ENCODE measurements at regions not wholly inside any gene's neighbourhood (a gene's known extent, or its start where the extent isn't known, plus 50 kb on each side); places are given as distances from the start of the nearest gene placed in this dataset.

DNA sequence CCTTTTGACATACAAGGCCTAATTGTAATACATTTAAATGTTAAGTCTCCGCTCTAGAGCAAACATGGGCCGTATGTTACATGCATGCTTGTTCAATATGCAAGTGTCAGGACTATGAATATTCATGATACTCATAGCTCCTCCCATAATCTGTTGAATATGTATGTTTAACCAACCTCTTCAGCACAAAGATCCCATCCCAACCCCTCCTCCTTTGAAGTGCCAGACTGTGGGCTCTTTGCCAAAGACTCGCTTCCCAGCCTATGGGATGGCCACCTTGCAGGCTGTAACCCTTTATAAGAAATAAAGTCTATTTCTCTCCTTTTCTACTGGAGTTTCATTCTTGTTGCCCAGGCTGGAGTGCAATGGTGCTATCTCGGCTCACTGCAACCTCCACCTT lies 156.2 kb downstream of the ABCC12 start:
- no peaks in the 10 kb centered on the region for H3K36me3 ChIP-seq (ENCODE audit: control insufficient read depth in 1 of 2, insufficient read depth in 2 of 2, low read depth in 1 of 2, low read length in 2 of 2)
- H3K4me2 ChIP-seq (ENCODE audit: low read length, poor library complexity, severe bottlenecking): no peak overlapping the region
- H3K4me1 ChIP-seq (ENCODE audit: control insufficient read depth, insufficient read depth, low read depth, low read length): peaks cover 4% of the 10 kb centered on the region
- no peak overlapping the region for H3K4ac ChIP-seq (ENCODE audit: low read depth in 1 of 2, low read length in 2 of 2)
- 84% methylated on average over 4 of the region's 4 CpGs for WGBS
- no peak overlapping the region for H2BK15ac ChIP-seq (ENCODE audit: low read depth, poor library complexity, severe bottlenecking)
- H3K79me1 ChIP-seq (replicated peaks; ENCODE audit: low read length, poor library complexity, severe bottlenecking): no peaks in the 10 kb centered on the region
- DNase-seq: no peak
- no peak overlapping the region for H3K14ac ChIP-seq (ENCODE audit: low read length in 2 of 2)
- no peak overlapping the region for H3K9ac ChIP-seq (ENCODE audit: low read length)
- no peak overlapping the region for H2AK5ac ChIP-seq (ENCODE audit: low read length, severe bottlenecking)
- no peak overlapping the region for H3K23ac ChIP-seq (ENCODE audit: low read length in 2 of 2)
- H2BK12ac ChIP-seq (ENCODE audit: low read length in 2 of 2): no peak overlapping the region
- no peak overlapping the region for H2BK120ac ChIP-seq (ENCODE audit: low read depth, low read length)
- no peak overlapping the region for H3K27ac ChIP-seq (ENCODE audit: low read length, poor library complexity, severe bottlenecking)
- H3K27me3 ChIP-seq (ENCODE audit: control insufficient read depth in 1 of 2, insufficient read depth in 1 of 2, low read length in 2 of 2): peaks cover 4 to 9% of the 10 kb centered on the region in 2 experiments
- H3K18ac ChIP-seq (ENCODE audit: low read depth in 1 of 2, low read length in 2 of 2): no peak overlapping the region
- H2AFZ ChIP-seq (ENCODE audit: low read depth, low read length): no peak overlapping the region
- no peak overlapping the region for H3K4me3 ChIP-seq (ENCODE audit: insufficient read depth in 1 of 2, low read depth in 1 of 2, low read length in 2 of 2)
- no peak overlapping the region for H4K8ac ChIP-seq (ENCODE audit: low read length)
- H3K9me3 ChIP-seq (ENCODE audit: control insufficient read depth, low read length): no peaks in the 10 kb centered on the region
- H2BK5ac ChIP-seq (ENCODE audit: low read depth, low read length, poor library complexity, severe bottlenecking): no peak overlapping the region
- no peak overlapping the region for H4K91ac ChIP-seq (ENCODE audit: low read length)

DNA sequence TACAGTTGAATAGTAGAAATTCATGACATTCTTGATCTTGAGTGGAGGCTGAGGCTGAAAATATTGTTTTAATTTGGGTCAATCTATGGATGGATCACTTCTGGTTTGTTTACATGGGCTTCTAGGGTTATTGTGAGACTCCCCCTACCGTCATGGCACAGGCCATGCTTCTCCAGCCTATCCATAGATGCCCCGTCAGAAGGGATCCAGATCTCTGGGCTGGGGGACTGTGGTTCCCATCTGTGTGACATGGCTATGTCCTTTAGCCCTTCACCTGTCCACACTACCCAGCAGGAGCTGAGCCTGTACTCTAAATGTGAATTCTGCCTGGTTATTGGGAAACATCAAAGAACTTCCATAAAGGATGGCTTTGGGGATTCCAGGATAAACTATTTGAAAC lies 160.4 kb downstream of the ABCC12 start:
- H3K36me3 ChIP-seq (ENCODE audit: control insufficient read depth in 1 of 2, insufficient read depth in 2 of 2, low read depth in 1 of 2, low read length in 2 of 2): no peaks in the 10 kb centered on the region
- no peak overlapping the region for H4K8ac ChIP-seq (ENCODE audit: low read length)
- H3K9ac ChIP-seq (ENCODE audit: low read length): no peak overlapping the region
- no peak overlapping the region for H2BK15ac ChIP-seq (ENCODE audit: low read depth, poor library complexity, severe bottlenecking)
- H3K27ac ChIP-seq (ENCODE audit: low read length, poor library complexity, severe bottlenecking): no peak overlapping the region
- no peak overlapping the region for H3K14ac ChIP-seq (ENCODE audit: low read length in 2 of 2)
- H3K4me2 ChIP-seq (ENCODE audit: low read length, poor library complexity, severe bottlenecking): no peak overlapping the region
- H2BK12ac ChIP-seq (ENCODE audit: low read length in 2 of 2): no peak overlapping the region
- H2AK5ac ChIP-seq (ENCODE audit: low read length, severe bottlenecking): no peak overlapping the region
- H4K91ac ChIP-seq (ENCODE audit: low read length): no peak overlapping the region
- H3K4ac ChIP-seq (ENCODE audit: low read depth in 1 of 2, low read length in 2 of 2): no peak overlapping the region
- H3K18ac ChIP-seq (ENCODE audit: low read depth in 1 of 2, low read length in 2 of 2): no peak overlapping the region
- H2BK120ac ChIP-seq (ENCODE audit: low read depth, low read length): no peak overlapping the region
- DNase-seq: no peak
- peaks cover 0 to 4% of the 10 kb centered on the region in 2 experiments for H3K27me3 ChIP-seq (ENCODE audit: control insufficient read depth in 1 of 2, insufficient read depth in 1 of 2, low read length in 2 of 2)
- WGBS: 72% methylated on average over 2 of the region's 2 CpGs
- no peak overlapping the region for H2BK5ac ChIP-seq (ENCODE audit: low read depth, low read length, poor library complexity, severe bottlenecking)
- no peaks in the 10 kb centered on the region for H3K79me1 ChIP-seq (replicated peaks; ENCODE audit: low read length, poor library complexity, severe bottlenecking)
- H2AFZ ChIP-seq (ENCODE audit: low read depth, low read length): no peak overlapping the region
- no peaks in the 10 kb centered on the region for H3K4me1 ChIP-seq (ENCODE audit: control insufficient read depth, insufficient read depth, low read depth, low read length)
- H3K9me3 ChIP-seq (ENCODE audit: control insufficient read depth, low read length): no peaks in the 10 kb centered on the region
- no peak overlapping the region for H3K4me3 ChIP-seq (ENCODE audit: insufficient read depth in 1 of 2, low read depth in 1 of 2, low read length in 2 of 2)
- no peak overlapping the region for H3K23ac ChIP-seq (ENCODE audit: low read length in 2 of 2)

- H3K36me3 ChIP-seq (ENCODE audit: control insufficient read depth in 1 of 2, insufficient read depth in 2 of 2, low read depth in 1 of 2, low read length in 2 of 2): no peaks in the 10 kb centered on the region
- no peak overlapping the region for H3K4ac ChIP-seq (ENCODE audit: low read depth in 1 of 2, low read length in 2 of 2)
- 86% methylated on average over 1 of the region's 2 CpGs for WGBS
- H2BK5ac ChIP-seq (ENCODE audit: low read depth, low read length, poor library complexity, severe bottlenecking): no peak overlapping the region
- DNase-seq: no peak
- H3K9ac ChIP-seq (ENCODE audit: low read length): no peak overlapping the region
- no peak overlapping the region for H3K27ac ChIP-seq (ENCODE audit: low read length, poor library complexity, severe bottlenecking)
- no peak overlapping the region for H3K14ac ChIP-seq (ENCODE audit: low read length in 2 of 2)
- H3K4me2 ChIP-seq (ENCODE audit: low read length, poor library complexity, severe bottlenecking): no peak overlapping the region
- no peak overlapping the region for H4K91ac ChIP-seq (ENCODE audit: low read length)
- no peaks in the 10 kb centered on the region for H3K9me3 ChIP-seq (ENCODE audit: control insufficient read depth, low read length)
- no peak overlapping the region for H2AK5ac ChIP-seq (ENCODE audit: low read length, severe bottlenecking)
- H2BK120ac ChIP-seq (ENCODE audit: low read depth, low read length): no peak overlapping the region
- no peak overlapping the region for H3K23ac ChIP-seq (ENCODE audit: low read length in 2 of 2)
- H3K4me3 ChIP-seq (ENCODE audit: insufficient read depth in 1 of 2, low read depth in 1 of 2, low read length in 2 of 2): no peak overlapping the region
- H3K27me3 ChIP-seq (ENCODE audit: control insufficient read depth in 1 of 2, insufficient read depth in 1 of 2, low read length in 2 of 2): no peaks in the 10 kb centered on the region
- H2BK15ac ChIP-seq (ENCODE audit: low read depth, poor library complexity, severe bottlenecking): no peak overlapping the region
- no peaks in the 10 kb centered on the region for H3K79me1 ChIP-seq (replicated peaks; ENCODE audit: low read length, poor library complexity, severe bottlenecking)
- no peak overlapping the region for H4K8ac ChIP-seq (ENCODE audit: low read length)
- H3K18ac ChIP-seq (ENCODE audit: low read depth in 1 of 2, low read length in 2 of 2): no peak overlapping the region
- H2AFZ ChIP-seq (ENCODE audit: low read depth, low read length): no peak overlapping the region
- H2BK12ac ChIP-seq (ENCODE audit: low read length in 2 of 2): no peak overlapping the region
- H3K4me1 ChIP-seq (ENCODE audit: control insufficient read depth, insufficient read depth, low read depth, low read length): no peaks in the 10 kb centered on the region
These were observed 164.3 kb downstream of the ABCC12 start for GRCh38 chr16:47991491-47991890.

DNA sequence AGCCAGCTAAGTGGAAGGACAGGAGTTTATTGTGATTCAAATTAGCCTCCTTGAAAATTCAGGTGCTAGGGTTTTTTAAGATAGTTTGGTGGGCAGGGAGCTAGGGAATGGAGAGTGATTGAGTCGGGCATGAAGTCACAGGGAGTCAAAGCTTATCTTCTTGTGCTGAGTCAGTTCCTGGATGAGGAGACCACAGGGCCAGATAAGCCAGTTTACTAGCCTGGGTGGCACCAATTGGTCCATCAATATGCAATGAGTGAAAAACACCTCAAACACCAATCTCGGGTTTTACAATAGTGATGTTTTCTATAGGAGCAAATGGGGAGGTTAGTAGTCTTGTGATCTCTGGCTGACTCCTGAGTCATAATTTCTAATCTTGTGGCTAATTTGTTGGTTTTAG lies 165.1 kb downstream of the ABCC12 start:
- no peak overlapping the region for H4K8ac ChIP-seq (ENCODE audit: low read length)
- H4K91ac ChIP-seq (ENCODE audit: low read length): no peak overlapping the region
- DNase-seq: no peak
- no peak overlapping the region for H2BK5ac ChIP-seq (ENCODE audit: low read depth, low read length, poor library complexity, severe bottlenecking)
- H2AFZ ChIP-seq (ENCODE audit: low read depth, low read length): no peak overlapping the region
- no peak overlapping the region for H2BK120ac ChIP-seq (ENCODE audit: low read depth, low read length)
- H3K4me1 ChIP-seq (ENCODE audit: control insufficient read depth, insufficient read depth, low read depth, low read length): no peaks in the 10 kb centered on the region
- WGBS: 31% methylated on average over 2 of the region's 2 CpGs
- no peaks in the 10 kb centered on the region for H3K9me3 ChIP-seq (ENCODE audit: control insufficient read depth, low read length)
- H3K14ac ChIP-seq (ENCODE audit: low read length in 2 of 2): no peak overlapping the region
- H3K23ac ChIP-seq (ENCODE audit: low read length in 2 of 2): no peak overlapping the region
- no peak overlapping the region for H3K4ac ChIP-seq (ENCODE audit: low read depth in 1 of 2, low read length in 2 of 2)
- H2AK5ac ChIP-seq (ENCODE audit: low read length, severe bottlenecking): no peak overlapping the region
- no peak overlapping the region for H3K4me3 ChIP-seq (ENCODE audit: insufficient read depth in 1 of 2, low read depth in 1 of 2, low read length in 2 of 2)
- H3K9ac ChIP-seq (ENCODE audit: low read length): no peak overlapping the region
- no peaks in the 10 kb centered on the region for H3K79me1 ChIP-seq (replicated peaks; ENCODE audit: low read length, poor library complexity, severe bottlenecking)
- H3K4me2 ChIP-seq (ENCODE audit: low read length, poor library complexity, severe bottlenecking): no peak overlapping the region
- no peaks in the 10 kb centered on the region for H3K36me3 ChIP-seq (ENCODE audit: control insufficient read depth in 1 of 2, insufficient read depth in 2 of 2, low read depth in 1 of 2, low read length in 2 of 2)
- no peaks in the 10 kb centered on the region for H3K27me3 ChIP-seq (ENCODE audit: control insufficient read depth in 1 of 2, insufficient read depth in 1 of 2, low read length in 2 of 2)
- no peak overlapping the region for H2BK12ac ChIP-seq (ENCODE audit: low read length in 2 of 2)
- H3K18ac ChIP-seq (ENCODE audit: low read depth in 1 of 2, low read length in 2 of 2): no peak overlapping the region
- H2BK15ac ChIP-seq (ENCODE audit: low read depth, poor library complexity, severe bottlenecking): no peak overlapping the region
- no peak overlapping the region for H3K27ac ChIP-seq (ENCODE audit: low read length, poor library complexity, severe bottlenecking)

All from mesenchymal stem cell (in vitro differentiated cells and primary cell).